SK-N-SH (cell line): ENCODE measurements at regions not wholly inside any gene's neighbourhood (a gene's known extent, or its start where the extent isn't known, plus 50 kb on each side); places are given as distances from the start of the nearest gene placed in this dataset.

Source experiments
- CTCF ChIP-seq: fragments of 200-600 bp; sonication (generic); IDR thresholded peaks from 2 replicates; pipeline ENCODE4 v1.6.1; 2017; ENCODE audit warnings: antibody characterized with exemption, mild to moderate bottlenecking, moderate library complexity
- EP300 ChIP-seq, 2 experiments: IDR thresholded peaks; 2 replicates each; pipeline versions ENCODE4 v1.4.0 to v1.6.1; 2012; ENCODE audit warnings: borderline replicate concordance in 1 of 2, low read depth in 1 of 2, low read length in 1 of 2
- REST ChIP-seq: IDR thresholded peaks from 2 replicates; pipeline ENCODE4 v1.6.1; 2012; ENCODE audit warnings: mild to moderate bottlenecking, low read depth, low read length, moderate library complexity
- TEAD4 ChIP-seq: IDR thresholded peaks from 2 replicates; pipeline ENCODE4 v1.4.0; 2012; ENCODE audit warnings: mild to moderate bottlenecking, borderline replicate concordance; ENCODE audit not compliant: insufficient read depth

GRCh38 chr1:217344712-217345111, 286.2 kb downstream of the GPATCH2 start:
- TF ChIP-seq EP300 (IDR thresholded peaks at IDR 0.05; ENCODE audit: borderline replicate concordance in 1 of 2, low read depth in 1 of 2, low read length in 1 of 2) = no peak
- TF ChIP-seq CTCF = no peak
- TF ChIP-seq TEAD4 = no peak
- no peak for TF ChIP-seq REST
